GM18520 (cell line): ENCODE measurements at regions not wholly inside any gene's neighbourhood (a gene's known extent, or its start where the extent isn't known, plus 50 kb on each side); places are given as distances from the start of the nearest gene placed in this dataset.
"Not testable (repeated sequence)": the region's sequence is repeated elsewhere in the genome, so short reads cannot be mapped to it uniquely, and the experiment has no call there.

ENCODE experiments used
- ATAC-seq: cut with Tn5 transposase; IDR thresholded peaks from one replicate; pipeline ENCODE4 v1.9.1; 2021; ENCODE audit not compliant: unreplicated experiment

- peak; percentile 51 for ATAC-seq
Observed at GRCh38 chr10:55183993-55184392, 383.0 kb upstream of the PCDH15 start.

GRCh38 chr10:55180357-55180756 lies 379.3 kb upstream of the PCDH15 start:
- no peak for ATAC-seq

GRCh38 chr10:55174419-55174818 lies 373.4 kb upstream of the PCDH15 start:
- no peak for ATAC-seq

DNA sequence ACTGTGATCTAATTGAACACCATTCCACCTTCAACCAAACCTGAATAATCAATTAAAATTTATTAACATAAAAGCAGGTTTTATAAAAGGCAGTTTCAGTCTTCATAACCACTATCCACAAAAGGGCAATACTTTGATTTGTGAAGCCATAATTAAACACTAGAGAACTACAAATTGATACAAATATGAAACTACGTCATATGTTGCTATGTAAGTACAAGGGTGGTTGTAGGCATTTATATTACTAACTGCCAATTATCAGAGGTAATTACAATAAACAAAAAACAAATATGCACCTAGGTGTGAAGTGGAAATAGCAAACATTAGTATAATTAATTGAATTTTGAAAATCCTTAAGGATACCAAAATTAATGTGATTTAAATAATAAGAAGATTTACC lies 368.5 kb upstream of the PCDH15 start:
- no peak for ATAC-seq

GRCh38 chr10:55168343-55168742 lies 367.3 kb upstream of the PCDH15 start:
- no peak for ATAC-seq

DNA sequence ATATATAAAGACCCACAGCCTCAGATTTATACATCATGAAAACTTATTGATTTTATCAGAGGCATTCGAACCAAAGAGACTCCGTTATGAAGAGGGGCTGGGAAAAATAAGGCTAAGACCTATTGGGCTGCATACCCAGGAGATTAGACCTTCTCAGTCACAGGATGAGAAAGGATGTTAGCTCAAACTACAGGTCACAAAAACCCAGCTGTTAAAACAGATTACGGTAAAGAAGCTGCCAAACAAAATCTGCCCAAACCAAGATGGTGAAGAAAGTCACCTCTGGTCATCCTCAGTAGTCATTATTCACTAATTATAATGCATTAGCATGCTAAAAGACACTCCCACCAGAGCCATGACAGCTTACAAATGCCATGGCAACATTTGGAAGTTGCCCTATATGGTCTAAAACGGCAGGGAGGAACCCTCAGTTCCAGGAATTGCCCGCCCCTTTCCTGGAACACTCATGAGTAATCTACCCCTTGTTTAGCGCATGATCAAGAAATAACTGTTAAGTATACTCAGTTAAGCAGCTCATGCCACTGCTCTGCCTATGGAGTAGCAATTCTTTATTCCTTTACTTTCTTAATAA lies 362.5 kb upstream of the PCDH15 start:
- no peak for ATAC-seq

DNA sequence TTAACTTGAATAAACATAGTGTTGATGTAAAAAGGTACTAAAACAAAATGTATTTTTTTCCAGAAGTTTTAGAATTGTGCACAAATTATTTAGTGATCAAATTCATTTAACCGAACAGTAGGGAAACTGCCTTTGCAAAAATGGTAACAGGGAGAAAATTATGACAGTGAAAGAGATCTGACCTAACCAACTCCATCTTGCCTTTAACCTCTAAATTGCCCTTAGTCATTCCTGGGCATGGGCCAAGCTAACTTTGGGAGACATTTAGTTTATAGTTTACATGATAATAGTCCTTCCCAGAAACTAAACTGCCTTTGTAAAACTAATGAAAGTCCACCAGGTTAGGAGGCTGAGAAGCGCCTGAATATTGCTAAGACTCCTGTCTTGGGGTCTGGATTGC lies 361.3 kb upstream of the PCDH15 start:
- ATAC-seq, result not testable (repeated sequence)

DNA sequence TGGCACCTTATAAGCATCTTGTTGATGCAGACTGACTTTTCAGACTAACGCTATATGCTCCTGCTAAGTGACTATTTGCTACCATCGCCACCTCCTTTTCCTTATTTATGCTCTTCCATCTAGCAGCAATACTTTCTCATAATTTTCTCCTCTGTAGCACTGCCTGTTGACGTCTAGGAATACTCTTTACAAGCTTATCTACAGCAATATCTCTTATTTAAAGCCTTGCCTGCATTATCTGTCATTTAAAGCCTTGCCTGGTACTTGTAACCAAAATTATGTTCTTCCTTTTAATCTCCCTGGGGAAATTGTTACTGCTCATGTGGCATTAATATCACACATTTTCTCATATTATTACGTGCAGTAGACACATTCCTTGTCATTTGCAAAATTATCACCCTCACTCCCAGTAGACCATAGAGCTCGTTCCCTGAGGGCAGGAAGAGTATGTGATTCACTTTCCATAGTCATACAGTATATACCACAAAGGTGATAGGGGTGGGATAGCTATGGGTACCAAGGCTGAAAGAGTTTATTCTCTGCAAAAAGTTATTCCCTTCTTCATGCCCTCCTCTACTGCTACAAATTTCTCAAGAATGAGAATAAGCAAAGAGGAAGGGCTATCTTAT lies 359.7 kb upstream of the PCDH15 start:
- ATAC-seq, result no peak

DNA sequence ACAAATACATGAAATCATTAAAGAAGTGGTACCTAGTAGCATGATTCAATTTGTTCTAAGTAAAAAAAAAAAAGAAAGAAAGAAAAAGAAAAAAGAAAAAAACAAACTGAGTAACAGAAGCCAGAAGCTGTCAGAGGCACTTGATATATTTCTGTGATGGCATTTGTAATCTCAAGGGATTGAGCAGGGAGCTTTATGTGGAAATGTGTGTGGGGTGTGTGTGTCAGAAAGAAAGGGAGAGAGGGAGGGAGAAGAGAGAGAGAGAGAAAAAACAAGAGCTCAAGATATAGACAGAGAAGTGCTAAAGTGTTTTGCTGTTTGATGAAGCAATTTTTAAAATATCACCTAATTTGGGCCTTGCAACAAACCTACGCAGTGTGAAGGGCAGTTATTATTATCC lies 357.6 kb upstream of the PCDH15 start:
- no peak for ATAC-seq

DNA sequence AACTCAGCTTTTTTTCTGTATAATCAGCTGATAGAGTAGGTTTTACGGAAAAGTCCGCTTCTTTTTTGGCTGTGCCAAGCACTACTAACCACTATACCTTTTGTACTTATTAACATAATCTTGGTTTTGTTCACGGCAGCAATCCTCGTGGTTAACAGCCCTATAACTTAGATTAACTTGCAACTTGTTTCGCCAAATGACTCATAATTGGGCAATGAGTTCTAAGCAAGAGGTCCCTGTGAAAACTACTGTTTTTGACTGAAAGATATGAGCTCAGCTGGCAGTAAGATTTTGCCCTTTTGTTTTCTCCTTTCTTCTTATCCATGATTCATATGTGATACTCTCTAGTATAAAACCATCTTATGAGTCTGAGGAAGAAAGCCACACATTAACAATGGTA lies 345.0 kb upstream of the PCDH15 start:
- ATAC-seq, result no peak

DNA sequence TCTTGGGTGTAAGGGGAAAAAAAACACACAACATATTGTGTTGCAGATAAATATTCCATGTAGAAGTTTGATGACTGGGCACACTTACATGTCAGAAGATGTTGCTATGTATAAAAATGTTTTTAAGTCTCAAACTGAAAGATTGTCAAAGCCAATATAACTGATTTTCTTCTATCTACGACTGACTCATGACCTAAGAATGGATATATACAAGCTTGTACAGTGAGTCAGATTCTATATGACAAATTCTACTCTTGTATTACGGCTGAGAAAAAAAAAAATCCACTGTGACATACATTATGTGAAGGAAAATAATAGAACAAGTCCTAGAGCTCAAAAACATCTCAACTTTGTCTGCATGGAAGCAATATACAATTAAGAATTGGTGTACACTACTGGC lies 343.0 kb upstream of the PCDH15 start:
- ATAC-seq, result no peak

GRCh38 chr10:55141892-55142291 lies 340.9 kb upstream of the PCDH15 start:
- ATAC-seq, result no peak

DNA sequence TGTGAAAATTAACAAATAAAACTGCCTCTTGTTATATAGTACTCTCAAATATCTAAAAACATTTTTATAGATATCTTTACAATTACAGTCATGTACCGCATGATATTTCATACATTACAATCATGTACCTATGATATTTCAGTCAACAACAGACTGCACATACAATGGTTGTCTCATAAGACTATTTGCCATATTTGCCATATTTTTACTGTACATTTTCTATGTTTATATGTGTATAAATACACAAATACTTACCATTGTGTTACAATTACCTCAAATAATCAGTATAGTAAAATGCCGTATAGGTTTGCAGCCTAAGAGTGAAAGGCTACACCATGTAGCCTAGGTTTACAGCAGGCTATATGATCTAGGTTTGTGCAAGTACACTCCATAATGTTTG lies 336.0 kb upstream of the PCDH15 start:
- no peak for ATAC-seq

DNA sequence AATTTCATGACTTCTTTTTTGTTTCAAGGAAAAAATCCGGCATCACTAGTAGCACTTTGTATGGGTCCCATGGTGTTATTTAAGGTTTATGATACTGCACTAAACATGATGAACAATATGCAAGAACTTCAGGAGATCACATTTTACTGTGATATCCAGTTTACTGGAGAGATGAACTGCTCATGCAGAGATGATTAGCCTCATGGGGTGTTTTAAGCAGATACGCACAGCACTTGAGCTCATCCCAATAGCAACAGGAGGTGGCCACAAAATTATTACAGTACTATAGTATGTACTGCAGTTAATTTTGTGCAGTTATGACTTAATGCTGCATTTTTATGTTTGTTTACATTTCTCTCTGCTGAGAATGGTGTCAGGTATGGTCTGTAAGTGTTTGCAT lies 303.7 kb upstream of the PCDH15 start:
- ATAC-seq, result no peak

GRCh38 chr10:55098452-55098851 lies 297.4 kb upstream of the PCDH15 start:
- no peak for ATAC-seq

- no peak for ATAC-seq
Observed at GRCh38 chr10:55091691-55092328, 290.8 kb upstream of the PCDH15 start.

DNA sequence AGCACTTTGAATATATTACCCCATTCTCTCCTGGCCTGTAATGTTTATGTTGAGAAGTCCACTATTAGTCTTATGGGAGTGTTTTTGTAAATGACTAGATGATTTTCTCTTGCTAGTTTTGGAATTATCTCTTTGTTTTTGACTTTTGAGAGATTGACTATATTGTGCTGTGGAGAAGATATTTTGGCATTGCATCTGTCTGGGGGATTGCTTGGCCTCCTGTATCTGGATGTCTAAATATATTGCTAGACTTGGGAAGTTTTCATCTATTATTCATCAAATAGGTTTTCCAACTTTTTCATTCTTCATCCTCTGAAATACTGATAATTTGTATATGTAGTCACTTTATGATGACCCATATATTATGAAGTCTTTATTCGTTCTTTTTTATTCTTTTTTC lies 277.1 kb upstream of the PCDH15 start:
- ATAC-seq, result no peak

- ATAC-seq, result no peak
Observed at GRCh38 chr10:55065185-55065584, 264.2 kb upstream of the PCDH15 start.

DNA sequence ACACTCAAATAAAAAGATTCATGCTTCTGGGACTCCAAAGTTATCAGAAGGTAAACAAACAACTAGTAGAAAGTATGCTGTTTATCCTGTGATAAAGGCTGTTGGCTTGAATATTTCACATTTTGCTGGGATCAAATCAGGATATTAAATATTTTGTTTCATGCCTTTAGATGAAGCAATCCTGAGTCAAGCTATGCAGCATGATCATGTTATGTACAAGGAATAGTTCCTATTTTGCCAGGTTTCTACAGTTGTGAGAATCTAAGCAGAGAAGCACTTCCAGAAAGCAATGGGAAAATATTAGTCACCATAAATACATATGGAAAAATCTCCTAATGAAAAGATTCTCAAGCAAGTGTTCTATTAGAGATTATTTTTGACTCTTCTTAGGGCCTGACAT lies 262.8 kb upstream of the PCDH15 start:
- no peak for ATAC-seq

DNA sequence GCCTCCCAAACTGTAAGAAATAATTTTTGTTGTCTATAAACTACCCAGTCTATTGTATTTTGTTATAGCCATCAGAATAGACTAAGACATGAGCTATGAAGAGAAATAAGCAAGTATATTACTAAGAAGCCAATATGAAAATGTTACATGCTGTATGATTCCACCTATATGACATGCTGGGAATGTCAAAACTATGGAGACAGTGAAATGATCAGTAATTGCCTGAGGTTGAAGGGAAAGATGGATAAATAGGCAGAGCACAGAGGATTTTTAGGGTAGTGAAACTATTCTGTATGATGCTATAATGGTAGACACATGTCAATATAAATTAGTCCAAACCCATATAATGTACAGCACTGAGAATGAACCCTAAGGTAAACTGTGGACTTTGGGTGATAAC lies 261.3 kb upstream of the PCDH15 start:
- ATAC-seq, result no peak

DNA sequence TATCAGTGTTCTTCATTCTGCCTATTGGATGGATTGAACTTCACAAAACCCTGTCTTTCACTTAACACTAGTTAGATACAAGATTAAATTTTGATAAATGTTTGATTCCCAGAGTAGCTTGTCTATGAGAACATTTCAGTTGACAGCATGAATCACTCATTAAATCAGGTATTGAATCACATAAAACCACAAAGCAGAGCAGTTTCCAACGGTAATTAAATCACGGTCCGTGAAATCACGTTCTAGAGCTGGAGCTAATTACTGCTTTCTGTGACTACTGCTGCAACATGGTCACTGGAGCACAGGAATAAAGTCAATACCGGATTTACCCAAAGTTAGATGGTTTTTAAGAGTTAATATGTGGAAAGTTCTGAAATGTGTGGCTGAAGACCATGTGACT lies 257.8 kb upstream of the PCDH15 start:
- no peak for ATAC-seq

DNA sequence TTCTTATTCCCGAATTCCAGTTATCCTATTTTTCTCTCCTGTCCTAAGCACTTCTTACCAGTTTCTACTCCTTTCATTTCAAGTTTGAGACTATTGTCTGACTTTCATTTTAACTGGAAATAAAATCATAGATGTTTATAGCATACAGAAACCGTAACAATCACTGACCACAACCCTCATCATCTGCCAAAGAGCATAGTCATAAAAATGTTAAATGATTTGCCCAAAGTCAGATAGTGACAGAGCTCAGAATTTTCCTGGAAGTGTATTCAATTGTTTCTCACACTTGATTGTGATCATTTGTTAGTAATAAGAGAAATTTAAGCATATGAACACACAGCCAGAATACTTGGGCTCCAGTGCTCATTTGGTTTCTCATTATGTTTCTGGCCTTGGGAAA lies 250.5 kb upstream of the PCDH15 start:
- no peak for ATAC-seq
